GM21825 (cell line): ENCODE measurements at regions not wholly inside any gene's neighbourhood (a gene's known extent, or its start where the extent isn't known, plus 50 kb on each side); places are given as distances from the start of the nearest gene placed in this dataset.
"Not testable (repeated sequence)": the region's sequence is repeated elsewhere in the genome, so short reads cannot be mapped to it uniquely, and the experiment has no call there.

ENCODE experiments used
- ATAC-seq: cut with Tn5 transposase; IDR thresholded peaks from one replicate; pipeline ENCODE4 v1.9.1; 2021; ENCODE audit warnings: mild to moderate bottlenecking, moderate library complexity; ENCODE audit not compliant: unreplicated experiment

- ATAC-seq: no peak
These were observed 597.3 kb upstream of the CLINT1 start for GRCh38 chr5:158456241-158456640.

- no peak for ATAC-seq
These were observed 593.2 kb upstream of the CLINT1 start for GRCh38 chr5:158451993-158452672.

GRCh38 chr5:158451203-158451992, 592.5 kb upstream of the CLINT1 start:
- no peak for ATAC-seq

GRCh38 chr5:158450751-158451171, 591.8 kb upstream of the CLINT1 start:
- ATAC-seq: no peak

GRCh38 chr5:158446761-158447160, 587.8 kb upstream of the CLINT1 start:
- not testable (repeated sequence) for ATAC-seq

GRCh38 chr5:158439204-158439603, 580.3 kb upstream of the CLINT1 start:
- ATAC-seq: not testable (repeated sequence)

GRCh38 chr5:158436271-158437065, 577.5 kb upstream of the CLINT1 start:
- no peak for ATAC-seq

- peak; percentile 72 for ATAC-seq
These were observed 576.2 kb upstream of the CLINT1 start for GRCh38 chr5:158435161-158435616.

- ATAC-seq: no peak
These were observed 575.8 kb upstream of the CLINT1 start for GRCh38 chr5:158434749-158435148.

- no peak for ATAC-seq
These were observed 574.7 kb upstream of the CLINT1 start for GRCh38 chr5:158433634-158434033.

GRCh38 chr5:158431369-158432029, 572.6 kb upstream of the CLINT1 start:
- peak; percentile 46 for ATAC-seq

GRCh38 chr5:158430798-158431167, 571.8 kb upstream of the CLINT1 start:
- no peak for ATAC-seq

GRCh38 chr5:158430166-158430797, 571.3 kb upstream of the CLINT1 start:
- no peak for ATAC-seq

- ATAC-seq: no peak
These were observed 570.6 kb upstream of the CLINT1 start for GRCh38 chr5:158429564-158429963.

GRCh38 chr5:158423623-158424200, 564.8 kb upstream of the CLINT1 start:
- no peak for ATAC-seq

- ATAC-seq: no peak
These were observed 563.9 kb upstream of the CLINT1 start for GRCh38 chr5:158422653-158423515.

GRCh38 chr5:158421319-158421718, 562.4 kb upstream of the CLINT1 start:
- ATAC-seq: no peak

- no peak for ATAC-seq
These were observed 560.2 kb upstream of the CLINT1 start for GRCh38 chr5:158419186-158419585.

GRCh38 chr5:158414780-158415179, 555.8 kb upstream of the CLINT1 start:
- ATAC-seq: no peak
